HPDE6-E6E7 (cell line): ENCODE measurements at regions not wholly inside any gene's neighbourhood (a gene's known extent, or its start where the extent isn't known, plus 50 kb on each side); places are given as distances from the start of the nearest gene placed in this dataset.

Experiments
- DNase-seq: peaks from one replicate; pipeline ENCODE4 v3.0.0; 2011; ENCODE audit warnings: missing footprints; ENCODE audit errors: extremely low spot score

DNA sequence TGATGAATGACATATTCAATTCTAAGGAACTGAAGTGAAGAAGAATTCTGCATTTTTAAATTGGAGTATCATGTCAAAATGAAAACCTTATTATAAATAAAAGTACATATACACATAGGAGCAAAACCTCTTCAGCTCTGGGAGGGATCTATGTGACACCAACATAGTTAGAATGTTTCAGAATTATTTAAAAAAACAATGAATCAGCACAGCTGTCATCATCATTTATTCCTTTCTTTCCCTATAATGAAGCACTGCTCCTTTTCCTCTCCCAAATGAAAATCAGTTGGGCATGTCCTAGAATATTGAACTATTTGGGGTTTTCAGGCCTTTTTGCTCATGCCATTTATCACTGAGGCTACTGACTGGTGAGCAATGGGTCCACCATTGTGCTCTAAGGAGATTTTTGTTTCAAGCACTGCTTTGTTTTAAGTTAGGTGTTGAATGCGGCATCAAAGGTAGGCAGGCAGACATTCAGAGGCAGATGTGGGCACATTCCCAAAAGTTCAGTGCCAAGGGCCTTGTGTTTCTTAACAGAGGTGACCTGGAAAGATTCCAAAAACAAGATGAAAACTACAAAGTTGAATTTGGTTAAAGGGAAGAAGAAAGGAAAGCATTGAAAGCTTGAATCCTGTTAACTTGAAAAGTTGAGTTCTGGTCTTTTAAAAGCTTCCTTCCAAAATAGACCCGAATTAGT is 126.4 kb upstream of the ADAMTSL1 start:
- DNase-seq: no peak

DNA sequence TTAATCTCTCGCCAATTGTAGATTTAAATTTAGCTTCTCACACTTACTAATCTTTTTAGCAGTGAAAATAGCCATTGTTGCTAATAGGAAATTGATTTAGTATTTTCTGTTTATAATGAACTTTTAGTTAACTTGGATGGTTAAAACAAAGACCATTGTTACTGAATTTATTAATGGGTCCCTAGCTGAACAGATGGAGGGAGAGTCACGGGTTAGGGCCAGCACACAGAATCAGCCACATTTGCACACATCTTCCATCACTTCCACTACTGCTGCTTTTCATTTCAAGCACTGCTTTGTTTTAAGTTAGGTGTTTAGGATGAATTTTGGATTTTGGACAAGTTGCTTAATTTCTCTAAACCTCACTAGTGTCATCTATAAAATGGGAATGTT is 125.9 kb upstream of the ADAMTSL1 start:
- no peak for DNase-seq

DNA sequence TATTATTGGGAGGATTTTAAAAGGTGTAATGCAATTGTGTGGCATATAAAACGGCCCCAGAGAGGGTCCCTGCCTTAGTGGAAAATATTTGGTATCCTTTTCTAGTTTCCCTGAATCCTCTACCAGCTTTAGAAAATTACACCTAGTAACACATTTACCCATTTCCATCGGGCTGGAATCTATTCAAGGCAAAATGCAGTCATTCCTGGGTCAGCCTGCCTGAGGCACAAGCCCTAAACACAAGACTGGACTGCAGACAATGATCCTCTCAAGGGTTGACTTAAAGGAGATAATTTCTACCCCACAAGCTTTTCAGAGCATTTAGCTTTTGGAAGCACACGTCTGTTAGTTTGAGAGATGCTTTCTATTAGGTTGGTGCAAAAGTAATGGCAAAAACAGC is 124.4 kb upstream of the ADAMTSL1 start:
- no peak for DNase-seq

DNA sequence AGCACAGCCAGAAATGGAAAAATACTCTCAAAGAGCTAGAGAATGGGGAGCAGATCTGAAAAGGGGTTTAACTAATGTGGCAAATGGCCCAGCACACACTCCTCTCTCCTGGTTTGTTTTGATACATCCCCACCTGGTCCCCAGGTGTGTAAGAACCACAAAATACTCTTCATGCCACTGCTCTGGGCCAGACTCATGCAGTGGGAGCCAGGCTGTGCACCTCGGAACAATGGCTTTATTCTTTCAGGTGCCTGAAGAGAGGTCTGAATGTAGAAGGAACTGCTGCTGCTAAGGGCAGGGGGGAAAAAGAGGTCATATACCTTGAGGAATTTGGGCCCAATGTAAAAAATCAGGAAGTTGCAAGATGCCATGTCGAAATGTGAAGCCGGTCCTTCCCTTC is 123.9 kb upstream of the ADAMTSL1 start:
- DNase-seq: no peak

DNA sequence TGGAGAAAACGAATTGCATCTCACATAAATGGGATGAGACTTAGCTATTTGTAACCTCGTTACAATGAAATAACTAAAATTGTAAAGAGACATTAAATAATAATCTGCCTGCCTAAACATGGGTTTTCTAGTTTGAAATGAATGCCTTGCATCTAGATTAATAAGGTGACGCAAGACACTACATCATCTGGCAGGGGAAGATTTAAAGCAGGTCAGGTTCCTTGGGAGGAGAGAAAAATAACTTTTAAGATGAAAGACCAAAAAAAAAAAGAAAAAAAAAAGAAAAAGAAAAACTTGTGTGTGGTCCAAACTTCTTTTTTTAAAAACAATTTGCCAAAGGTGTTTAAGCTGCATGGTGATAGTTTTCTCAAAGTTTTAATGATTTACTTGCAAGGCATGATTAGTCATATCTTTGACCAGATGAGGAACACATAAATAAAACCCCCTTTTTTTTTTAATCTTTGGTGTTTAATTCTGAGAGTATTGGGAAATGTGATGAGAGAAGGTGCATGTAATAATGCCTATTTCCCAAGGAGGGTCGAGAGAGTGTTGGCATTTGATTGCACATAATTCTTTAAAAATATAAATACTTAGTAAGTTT is 122.9 kb upstream of the ADAMTSL1 start:
- no peak for DNase-seq

DNA sequence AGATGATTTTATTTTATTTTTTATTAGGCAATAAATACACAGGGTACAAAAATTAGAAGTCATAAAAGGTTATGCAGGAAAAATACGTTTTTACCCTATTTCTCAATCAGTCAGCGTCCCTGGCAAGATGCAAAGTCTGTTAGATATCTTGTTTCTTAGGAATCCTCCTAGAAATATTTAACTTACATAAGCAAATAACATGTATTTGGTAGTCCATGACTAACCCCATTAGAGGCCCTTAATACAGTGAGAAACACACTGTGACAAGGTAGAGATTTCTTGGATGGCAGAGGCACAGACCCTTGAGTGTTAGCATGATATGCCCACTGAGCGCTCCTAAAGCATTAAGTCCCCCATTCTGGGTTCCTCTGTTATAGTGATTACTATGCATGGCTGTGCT is 121.2 kb upstream of the ADAMTSL1 start:
- no peak for DNase-seq

DNA sequence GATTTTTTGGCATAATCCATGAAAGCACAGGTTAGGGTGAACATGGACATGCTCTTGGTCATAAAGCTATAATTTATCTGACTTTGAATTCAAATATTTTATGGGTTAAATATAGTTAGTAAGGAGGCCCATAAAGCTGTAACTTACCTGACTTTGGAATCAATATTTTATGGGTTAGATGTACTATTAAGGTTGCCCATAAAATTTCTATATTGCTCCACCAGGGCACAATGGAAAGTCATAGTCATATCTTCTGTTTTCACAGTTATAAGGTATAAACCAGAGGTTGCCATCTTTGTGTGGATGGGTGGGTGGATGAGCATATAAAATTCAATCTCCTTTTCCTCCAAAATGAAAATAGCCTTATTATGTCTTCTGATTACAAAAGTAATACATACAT is 120.5 kb upstream of the ADAMTSL1 start:
- no peak for DNase-seq

DNA sequence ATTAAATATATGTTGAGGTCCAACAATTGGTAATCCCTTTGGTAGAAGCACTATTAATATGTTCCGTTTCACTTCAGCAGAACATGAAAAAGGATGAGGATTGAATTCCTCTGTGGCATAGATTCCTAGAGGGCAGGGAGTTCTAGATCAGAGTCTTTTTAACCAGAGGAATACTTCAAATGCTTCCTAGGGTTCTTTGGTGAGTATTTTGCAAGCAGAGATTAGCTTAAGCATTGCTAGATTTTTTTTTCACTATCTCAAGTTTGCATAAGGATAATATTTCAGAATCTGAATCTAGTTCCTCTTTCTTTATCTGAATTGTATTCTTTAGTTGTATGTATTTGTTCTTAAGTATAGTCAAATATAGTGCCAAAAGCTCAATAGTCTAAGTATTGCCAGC is 116.6 kb upstream of the ADAMTSL1 start:
- DNase-seq: no peak

DNA sequence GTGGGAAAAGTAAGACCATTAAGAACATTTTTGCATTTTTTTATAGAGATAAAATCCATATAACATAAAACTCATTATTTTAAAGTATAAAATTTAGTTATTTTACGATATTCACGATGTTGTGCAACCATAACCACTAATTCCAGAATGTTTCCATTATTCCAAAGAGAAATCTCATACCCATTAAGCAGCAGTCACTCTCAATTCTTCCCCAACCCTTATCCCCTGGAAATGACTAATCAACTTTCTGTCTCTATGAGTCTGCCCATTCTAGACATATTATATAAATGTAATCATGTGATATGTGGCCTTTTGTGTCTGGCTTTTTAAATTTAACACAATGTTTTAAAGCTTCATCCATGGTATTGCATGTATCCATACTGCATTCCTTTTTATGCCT is 115.6 kb upstream of the ADAMTSL1 start:
- DNase-seq: no peak

DNA sequence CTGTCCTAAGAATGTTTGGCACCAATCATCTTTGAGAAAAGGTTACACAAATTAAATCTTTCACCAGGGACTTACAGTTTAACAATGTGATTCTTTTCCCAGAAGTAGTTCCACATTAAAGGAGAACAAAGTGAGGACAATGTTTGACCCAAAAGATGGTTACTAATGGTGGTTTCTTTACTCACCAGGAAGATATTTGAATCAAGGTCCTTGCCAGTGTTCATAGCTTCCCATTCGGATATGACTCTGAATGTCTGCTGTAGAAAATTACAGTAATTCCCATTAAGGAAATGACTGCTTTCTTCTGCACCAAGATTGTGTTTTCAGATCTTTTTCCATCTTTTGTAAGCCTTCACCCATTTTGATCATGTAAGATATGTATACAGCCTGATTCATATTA is 114.6 kb upstream of the ADAMTSL1 start:
- DNase-seq: no peak

DNA sequence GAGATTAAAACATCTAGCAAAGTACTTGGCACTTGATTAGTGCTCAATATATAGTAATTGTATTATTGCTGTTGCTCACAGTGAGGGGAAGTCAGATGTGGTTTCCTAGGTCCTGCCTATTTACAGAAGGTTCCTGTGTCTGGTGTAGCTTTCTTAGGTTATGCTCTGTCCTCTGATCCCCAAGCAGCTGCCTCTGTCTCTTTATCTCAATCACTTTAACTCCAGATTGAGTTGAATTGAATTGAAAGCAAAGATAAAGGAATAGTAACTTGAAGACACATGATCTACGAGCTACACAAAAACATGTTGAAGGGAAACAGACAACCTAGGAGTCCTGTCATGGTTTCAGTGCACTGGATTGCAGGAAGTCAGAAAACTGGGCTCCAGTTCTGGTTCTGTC is 113.9 kb upstream of the ADAMTSL1 start:
- DNase-seq: no peak

DNA sequence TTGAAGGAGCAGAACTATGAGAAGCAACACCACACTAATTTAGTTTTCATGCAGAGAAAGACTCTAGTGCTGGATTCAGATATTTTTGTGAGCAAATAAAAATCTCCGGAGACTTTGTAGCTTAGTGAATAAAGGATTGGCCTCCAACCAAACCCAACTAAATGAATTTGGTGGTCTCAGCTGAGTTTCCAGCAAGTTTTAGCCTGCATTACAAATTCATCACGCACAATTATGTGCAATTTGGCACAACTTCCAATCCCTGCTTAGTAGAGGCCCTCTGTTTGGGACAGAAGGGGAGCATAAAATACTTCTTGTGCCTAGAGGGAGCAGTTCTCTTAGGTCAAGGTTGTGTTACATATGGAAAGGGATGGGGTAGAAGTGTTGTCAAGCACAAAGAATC is 112.3 kb upstream of the ADAMTSL1 start:
- no peak for DNase-seq

DNA sequence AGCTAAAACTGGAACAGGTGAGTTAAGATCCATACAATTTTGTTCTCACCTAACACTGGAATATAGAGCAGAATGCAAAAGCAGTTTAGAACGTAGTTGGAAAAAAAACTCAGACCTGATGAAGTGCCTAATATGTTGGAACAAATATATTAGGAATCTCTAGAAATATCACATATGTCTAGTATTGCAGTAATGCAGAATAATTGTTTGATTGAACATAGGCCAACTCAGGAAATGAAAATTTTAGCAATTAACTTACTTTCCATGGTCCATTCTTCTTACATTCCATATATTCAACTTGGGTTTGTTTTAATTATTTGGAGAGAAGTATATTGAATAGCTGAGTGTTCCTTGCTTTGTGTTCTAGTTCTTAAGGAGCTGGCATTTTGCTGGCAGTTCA is 111.8 kb upstream of the ADAMTSL1 start:
- no peak for DNase-seq

DNA sequence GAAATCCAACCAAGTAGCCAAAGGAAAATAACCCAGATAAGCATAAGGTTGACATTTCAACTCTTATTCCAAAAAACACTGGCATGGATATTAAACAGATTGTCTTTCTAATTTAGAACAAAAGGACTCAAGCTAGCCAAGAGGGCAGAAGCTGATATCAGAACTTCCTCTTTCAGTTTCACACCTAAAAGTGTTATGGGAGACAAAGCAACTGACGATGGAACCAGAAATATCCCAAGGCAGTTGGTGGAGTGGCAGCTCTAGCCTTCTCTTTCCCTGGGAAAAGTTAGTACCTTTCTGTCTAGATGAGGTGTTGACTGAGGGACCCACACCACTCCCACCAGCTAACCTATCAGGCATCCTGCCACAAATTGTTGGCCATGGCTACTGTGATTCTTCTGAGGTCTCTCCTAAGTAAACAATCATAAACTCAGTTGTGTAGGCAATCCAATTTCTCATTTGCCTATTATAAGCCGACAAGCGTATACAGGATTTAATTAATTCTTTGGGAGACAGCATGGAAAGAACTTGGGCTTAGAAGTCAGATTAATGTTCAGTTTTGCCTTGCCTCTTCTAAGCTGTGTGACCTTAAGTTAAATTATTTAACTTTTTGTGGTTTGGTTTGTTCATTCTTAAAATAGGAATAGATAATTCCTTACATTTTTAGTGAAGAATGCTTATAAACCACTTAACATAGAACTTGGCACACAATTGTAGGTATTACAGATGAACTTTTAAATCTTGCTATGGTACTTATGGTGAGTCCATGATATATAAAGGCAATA is 110.9 kb upstream of the ADAMTSL1 start:
- no peak for DNase-seq

DNA sequence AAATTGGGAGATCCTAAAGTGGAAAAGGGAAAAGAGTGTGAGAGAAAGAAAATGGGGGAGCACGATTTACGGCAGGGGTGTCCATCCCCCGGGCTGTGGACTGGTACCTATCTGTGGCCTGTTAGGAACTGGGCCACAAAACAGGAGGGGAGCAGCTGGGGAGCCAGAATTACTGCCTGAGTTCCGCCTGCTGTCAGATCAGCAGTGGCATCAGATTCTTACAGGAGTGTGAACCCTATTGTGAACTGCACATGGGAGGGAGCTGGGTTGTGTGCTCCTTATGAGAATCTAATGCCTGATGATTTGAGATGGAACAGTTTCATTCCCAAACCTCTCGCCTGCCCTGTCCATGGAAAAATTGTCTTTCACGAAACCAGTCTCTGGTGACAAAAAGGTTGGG is 108.3 kb upstream of the ADAMTSL1 start:
- DNase-seq: no peak

DNA sequence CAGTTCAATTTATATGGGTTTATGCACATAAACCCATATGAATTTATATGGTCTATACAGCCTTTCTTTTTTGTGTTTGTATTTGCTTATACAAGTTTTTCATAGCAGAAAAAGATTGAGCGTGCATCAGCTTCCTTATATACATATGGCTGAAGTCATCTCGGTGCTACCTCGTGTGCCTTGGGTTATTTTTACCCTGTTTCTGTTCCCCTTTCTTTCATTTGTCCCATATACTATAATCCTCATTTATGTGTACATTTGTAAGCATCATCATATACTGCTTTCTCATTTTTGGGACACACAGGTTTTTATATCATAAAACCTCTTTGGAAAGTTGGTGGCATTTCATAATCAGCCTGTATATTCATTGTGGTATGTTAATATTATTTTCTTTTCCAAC is 107.8 kb upstream of the ADAMTSL1 start:
- DNase-seq: no peak

DNA sequence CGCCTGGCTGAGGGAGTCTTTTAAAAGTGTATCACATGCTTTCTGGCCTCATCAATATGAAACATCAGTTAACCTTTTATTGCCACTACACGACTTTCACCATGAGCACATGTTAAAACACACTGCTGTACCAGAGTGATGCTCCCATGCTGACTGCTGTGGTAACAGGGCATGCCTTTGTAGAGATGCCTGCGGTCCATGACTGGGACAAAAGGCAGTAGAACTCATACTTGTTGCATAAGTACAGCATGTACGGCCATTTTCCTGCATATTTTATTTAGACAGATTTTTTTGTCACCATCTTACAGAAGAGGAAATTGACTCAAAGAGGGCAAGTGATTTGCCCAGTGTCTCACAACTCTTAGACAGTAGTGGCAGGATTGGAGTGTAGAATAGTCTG is 105.7 kb upstream of the ADAMTSL1 start:
- no peak for DNase-seq

DNA sequence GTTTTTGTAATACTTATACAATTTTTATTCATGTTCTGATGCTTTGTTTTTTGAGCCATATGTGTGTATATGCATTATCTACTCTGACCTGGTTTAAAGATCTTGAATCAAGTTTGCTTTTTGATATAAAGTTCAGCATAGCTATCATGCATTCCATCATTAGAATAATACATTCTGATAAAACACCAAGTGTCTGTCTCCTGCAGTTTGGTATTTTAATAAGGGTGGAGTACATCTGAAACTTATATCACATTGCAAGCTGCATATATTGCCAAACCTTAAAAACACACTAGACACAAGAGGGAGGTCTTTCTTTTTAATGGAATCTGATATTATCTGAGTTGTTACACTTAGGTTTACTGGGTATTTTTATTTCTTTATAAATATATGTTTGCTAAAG is 102.8 kb upstream of the ADAMTSL1 start:
- DNase-seq: no peak

DNA sequence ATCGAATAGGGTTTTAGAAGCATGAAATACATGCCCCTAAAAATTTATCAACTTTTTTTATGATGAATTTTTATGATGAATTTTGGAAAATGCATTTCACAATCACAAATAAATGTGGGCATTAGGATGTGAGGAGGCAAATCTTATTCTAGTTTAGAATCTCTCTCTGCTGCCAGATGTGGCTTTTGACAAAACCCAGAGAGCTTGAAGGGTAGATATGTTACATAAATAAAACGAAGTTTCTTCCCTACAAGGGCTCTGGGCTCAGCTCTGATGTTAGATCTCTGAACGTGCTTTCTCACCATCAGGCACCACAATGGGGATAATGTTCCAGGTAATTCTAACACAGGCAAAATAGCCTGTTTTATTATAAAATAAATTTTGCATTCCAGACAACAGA is 102.3 kb upstream of the ADAMTSL1 start:
- DNase-seq: no peak

DNA sequence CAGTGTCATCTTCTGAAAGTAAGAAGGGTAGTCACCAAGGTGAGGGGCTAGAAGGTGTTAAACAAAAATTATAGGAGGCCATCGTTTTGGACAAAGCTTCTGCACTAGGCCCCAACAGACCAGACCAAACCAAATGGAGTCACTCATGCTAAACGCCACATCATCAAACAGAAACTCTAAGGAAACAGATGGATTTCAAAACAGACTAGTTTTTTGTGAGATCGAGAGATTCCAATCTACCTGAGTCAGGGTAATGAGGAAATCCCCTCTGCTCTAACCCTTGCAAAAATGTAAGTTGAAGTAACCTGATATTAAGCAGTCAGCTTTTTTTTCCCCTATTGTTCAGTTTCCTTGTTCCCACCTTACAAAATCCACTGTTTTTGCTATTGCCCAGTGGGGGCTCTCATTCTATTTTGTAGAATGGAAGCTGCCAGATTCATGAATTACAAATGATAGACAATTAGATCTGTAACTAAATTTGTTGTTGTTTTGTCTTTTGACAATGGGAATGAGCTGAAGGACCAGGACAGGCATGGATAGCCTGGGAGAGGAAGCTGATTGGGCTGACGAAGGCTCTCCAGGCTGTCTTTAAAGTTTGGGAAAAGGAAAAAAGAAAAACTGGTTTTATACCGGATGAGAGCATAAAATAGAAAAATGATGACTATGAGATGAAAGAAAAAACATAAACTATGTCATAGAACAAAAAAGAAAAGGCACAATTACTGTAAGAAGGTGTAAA is 94.7 kb upstream of the ADAMTSL1 start:
- peak; percentile 16 for DNase-seq

DNA sequence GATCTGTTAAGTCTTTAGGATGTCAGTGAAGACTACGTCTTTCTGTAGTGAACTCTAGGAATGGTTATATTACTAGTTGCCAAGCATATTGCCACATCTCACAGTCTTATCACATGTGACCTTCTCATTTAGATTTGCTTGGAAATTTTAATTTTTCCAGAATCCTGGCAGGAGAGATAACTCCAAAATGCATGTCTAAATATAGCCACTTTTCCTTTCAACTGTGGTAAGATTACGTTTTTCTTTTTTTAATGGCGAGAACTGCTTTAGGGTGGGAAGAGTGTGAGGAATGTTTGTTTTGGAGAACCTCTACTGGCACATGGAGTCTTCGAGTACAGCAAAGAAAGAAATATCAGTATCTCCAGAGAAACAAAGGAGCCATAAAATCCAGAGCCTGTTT is 91.7 kb upstream of the ADAMTSL1 start:
- no peak for DNase-seq

DNA sequence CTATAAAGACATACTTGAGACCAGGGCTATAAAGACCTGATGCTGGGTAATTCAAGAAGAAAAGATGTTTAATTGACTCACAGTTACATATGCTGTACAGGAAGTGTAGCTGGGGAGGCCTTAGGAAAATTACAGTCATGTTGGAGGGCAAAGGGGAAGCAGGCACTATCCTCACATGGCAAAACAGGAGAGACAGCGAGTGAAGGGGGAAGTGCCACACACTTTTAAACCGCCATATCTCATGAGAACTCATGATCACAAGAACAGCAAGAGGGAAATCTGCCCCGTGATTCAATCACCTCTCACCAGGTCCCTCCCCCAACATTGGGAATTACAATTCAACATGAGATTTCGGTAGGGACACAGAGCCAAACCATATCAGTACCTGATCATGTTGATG is 89.9 kb upstream of the ADAMTSL1 start:
- no peak for DNase-seq
